IPS-18c (cell line): ENCODE measurements at regions not wholly inside any gene's neighbourhood (a gene's known extent, or its start where the extent isn't known, plus 50 kb on each side); places are given as distances from the start of the nearest gene placed in this dataset.
"Not testable (repeated sequence)": the region's sequence is repeated elsewhere in the genome, so short reads cannot be mapped to it uniquely, and the experiment has no call there.

Experiments
- H3K4me3 ChIP-seq: 2 replicates; pipeline ENCODE4 v1.7.0; 2013; ENCODE audit warnings: low read depth, mild to moderate bottlenecking, low read length, moderate library complexity; ENCODE audit not compliant: insufficient read depth
- H3K9me3 ChIP-seq: one replicate; pipeline ENCODE4 v1.6.1; 2013; ENCODE audit warnings: mild to moderate bottlenecking, low read length, moderate library complexity; ENCODE audit not compliant: control insufficient read depth, insufficient read depth

DNA sequence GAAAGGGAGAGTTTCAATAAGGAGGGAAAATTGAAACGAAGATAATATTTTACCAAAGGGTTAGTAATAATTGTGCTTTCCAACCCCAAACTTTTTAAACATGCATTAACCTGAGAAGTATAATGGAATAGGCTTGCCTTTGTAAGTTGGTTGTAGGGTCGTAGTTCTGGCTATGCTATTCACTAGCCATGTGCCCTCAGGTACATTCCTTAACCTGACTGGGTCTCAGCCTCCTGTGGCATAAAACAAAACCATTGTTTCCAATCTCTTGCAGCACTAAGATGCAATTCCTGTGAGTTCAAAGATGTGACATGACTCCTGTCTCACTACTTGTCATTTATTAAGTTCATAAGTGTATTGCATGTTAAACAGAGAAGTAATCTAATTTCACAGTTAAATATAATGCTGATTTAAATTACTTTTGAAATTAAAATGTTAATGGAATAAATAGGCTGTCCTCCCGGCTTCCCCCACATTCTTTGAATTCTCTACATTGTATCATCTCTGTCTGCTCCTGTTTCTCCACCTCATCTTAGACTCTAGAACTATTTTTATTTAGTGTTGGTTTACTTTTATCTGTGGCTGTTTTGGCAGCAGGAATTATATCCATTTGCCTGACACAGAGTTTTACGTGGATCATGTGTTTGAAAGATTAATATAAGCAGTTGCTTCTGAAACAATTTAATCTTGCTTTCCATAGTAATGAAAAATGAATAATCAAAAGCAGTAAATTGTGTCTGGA is 216.3 kb downstream of the FAT3 start:
- H3K9me3 ChIP-seq, result no peaks in the 10 kb centered on the region
- no peak overlapping the region for H3K4me3 ChIP-seq

DNA sequence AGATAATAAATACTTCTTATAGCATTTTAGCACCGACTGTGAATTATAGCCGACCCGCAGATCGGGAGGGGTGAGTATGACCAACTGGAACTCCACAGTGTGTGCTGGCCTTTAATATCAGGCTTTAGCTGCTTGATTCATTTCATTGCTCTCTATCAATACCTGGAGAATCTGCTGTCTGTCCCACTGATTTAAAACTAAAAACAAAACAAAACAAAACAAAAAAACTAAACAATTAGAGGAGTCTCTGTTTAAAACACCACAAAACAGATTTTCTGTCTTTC is 216.8 kb downstream of the FAT3 start:
- no peak overlapping the region for H3K4me3 ChIP-seq
- no peaks in the 10 kb centered on the region for H3K9me3 ChIP-seq

DNA sequence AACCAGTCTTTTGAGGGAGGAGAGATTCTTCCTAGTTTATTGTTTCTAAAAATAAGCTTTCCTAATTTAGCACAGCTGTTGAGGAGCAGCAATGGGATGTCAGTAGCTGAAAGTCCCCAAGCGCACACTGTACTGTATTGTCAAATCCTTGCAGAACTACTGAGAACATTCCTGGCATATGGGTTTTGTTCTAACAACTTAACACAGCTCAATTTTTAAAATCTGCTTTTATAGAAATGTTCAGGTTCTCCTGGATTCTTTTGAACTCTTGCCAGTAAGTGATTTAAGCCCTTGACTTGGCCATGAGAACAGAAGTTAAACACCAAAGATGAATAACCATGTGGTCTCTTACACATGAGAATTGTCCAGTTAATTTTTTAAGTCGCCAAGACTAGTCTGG is 218.6 kb downstream of the FAT3 start:
- H3K9me3 ChIP-seq, result no peaks in the 10 kb centered on the region
- no peak overlapping the region for H3K4me3 ChIP-seq

DNA sequence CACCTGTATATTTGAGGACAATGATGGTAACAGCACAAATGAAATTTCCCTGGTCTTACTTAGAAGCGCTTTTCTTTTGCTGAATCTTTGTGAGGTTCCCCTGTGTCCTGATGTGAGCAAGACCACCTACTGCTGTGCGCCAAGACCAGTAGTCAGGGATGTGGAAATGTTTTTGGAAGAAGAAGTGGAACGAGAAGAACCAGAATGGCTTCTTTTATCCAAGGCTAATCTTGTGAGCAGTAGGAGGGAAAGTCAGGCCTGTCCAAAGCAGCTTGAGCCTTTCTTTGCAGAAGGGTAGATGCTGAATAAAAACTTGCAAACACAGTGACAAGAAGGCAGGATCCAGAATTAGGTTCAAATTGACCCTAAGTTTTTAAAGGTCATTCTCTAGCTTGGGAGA is 223.0 kb downstream of the FAT3 start:
- H3K4me3 ChIP-seq, result no peak overlapping the region
- no peaks in the 10 kb centered on the region for H3K9me3 ChIP-seq

DNA sequence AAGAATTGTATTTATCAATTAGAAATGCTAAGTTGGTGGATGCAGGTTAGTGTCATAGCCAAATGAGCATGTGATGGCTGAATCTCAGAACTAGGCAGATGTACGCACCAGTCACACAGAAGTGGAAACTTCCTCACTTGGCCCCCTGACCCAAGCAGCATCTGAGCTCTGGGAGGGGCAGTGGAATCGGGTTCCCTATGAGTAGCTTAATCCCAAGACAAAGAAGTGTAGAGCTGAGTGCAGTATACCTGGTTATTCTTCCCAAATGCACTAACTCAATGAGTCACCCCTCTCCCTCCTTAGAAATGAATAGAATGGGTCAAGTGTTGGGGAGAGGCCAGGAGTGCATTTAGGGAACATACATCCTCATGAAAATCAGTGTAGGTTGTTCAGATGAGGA is 224.6 kb downstream of the FAT3 start:
- no peak overlapping the region for H3K4me3 ChIP-seq
- no peaks in the 10 kb centered on the region for H3K9me3 ChIP-seq

DNA sequence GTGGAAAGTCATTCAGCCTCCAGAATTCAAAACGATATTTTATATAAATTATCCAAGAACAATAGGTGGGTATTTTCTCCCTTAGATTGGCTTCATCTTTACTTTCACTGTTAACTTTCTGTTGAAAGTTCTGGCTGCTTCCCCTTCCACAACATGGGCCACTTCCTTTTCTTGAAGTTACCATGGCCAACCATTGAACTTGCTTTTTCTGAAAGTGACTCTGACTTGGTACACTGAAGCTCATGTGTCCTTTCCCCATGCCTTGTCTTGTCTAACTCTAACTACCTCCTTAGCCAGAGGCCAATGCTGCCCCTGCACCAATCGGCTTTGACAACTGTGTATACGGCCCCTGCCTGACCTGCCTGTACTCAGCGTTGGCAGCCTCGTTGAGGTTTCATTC is 225.2 kb downstream of the FAT3 start:
- H3K4me3 ChIP-seq, result no peak overlapping the region
- H3K9me3 ChIP-seq, result no peaks in the 10 kb centered on the region

DNA sequence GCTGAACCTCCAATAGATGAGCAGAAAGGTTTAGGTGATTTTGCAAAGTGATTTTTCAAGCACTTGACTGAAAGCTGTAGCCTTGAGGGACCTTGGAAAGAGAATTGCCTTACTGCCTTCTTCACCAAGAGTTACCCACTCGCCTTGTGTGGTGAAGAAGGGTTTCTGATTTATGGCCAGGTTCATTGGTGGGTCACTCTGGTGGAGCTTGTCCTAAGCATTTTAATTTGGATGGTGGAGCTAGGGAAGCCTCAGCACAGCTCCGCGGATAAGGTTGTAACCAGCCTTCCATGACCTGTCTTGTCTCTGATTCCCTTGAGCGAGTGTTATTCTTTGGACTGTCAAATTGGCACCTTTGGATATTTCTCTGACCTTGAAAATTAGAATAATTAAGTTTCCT is 226.4 kb downstream of the FAT3 start:
- no peaks in the 10 kb centered on the region for H3K9me3 ChIP-seq

DNA sequence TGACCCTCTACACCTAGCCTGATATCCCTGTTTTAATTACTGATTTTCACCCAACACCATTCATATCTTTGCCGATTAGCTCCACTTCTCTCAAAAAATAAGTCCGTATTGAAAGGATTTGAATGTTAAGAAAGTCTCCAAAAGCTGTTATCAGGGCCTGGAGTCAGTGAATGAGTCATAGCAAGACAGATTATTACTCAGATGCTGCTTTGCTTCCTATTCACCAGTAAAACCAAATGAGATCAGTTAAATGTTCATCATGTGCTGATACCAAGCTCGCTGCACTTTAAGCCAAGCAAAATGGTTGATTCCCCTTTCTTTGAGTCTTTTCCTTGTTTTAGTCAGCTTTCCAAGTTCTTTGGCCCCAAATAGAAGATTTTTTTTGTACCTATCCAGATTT is 228.4 kb downstream of the FAT3 start:
- Histone ChIP-seq H3K4me3 (no peak overlapping the region), H3K9me3 (no peaks in the 10 kb centered on the region)

More for the DNA sequence above, 226.4 kb downstream of the FAT3 start:
- H3K4me3 ChIP-seq, result no peak overlapping the region

DNA sequence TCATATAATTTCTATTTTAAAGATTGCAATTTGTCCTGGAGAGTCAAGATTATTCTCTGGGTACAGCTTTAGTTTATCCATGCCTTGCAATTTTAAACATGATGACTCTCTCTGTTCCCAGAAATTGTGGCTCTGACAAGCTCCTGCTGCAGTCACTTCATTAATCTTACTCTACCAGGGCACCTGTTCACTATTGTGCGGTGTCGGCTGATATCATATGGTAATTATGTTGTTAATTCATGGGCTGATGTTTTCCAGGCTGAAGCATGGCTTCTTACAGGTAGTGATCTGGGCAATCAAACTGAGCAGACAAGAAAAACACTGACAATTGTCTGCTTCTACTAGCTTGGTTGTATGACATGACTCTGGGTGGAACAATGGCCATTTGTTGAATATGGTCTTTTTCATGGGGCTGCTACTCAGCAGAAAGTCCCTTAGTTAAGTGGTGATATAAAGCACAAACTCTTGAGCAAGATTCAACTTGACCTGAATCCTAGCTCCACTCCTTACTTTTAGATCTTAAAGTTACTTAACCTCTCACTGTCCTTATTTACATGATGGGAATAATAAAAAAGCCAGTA is 230.7 kb downstream of the FAT3 start:
- H3K9me3 ChIP-seq, result no peaks in the 10 kb centered on the region
- no peak overlapping the region for H3K4me3 ChIP-seq

DNA sequence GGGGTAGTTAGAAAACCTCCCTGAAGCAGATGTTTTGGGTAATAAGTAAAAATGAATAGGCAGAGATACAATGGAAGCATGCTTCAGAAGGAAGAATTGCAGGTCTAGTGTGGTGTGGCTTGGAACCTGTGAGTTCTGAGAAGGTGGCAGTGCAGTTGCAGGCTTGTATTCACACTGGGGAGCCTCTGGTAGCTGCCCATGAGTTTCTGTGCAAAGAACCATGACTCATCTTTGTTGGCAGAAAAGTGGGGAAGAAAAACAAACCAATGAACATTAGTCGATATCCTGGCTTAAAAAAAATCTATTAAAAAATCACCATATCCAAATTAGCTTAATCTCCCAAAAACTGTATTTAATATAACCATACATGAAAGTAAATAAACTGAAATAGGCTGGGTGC is 232.6 kb downstream of the FAT3 start:
- Histone ChIP-seq H3K4me3 (no peak overlapping the region), H3K9me3 (no peaks in the 10 kb centered on the region)

DNA sequence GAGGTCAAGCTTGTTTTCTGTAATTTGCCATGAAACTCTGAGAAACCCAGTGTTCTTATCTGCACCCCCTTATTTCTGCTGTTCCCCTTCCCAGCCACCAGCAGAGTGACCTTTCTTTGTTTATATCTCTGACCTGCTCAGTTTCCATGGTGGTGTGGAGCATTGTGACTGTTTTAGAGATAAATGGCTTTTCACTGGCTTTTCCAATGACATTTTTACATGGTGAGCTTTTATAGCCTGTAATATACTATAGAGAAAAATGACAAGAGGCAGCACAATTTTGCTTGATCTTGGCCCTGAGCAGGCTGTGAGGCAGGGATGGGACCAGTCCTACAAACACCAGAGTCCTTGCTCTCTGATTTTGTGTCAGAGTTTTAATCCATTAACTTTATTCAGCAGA is 233.9 kb downstream of the FAT3 start:
- no peaks in the 10 kb centered on the region for H3K9me3 ChIP-seq

DNA sequence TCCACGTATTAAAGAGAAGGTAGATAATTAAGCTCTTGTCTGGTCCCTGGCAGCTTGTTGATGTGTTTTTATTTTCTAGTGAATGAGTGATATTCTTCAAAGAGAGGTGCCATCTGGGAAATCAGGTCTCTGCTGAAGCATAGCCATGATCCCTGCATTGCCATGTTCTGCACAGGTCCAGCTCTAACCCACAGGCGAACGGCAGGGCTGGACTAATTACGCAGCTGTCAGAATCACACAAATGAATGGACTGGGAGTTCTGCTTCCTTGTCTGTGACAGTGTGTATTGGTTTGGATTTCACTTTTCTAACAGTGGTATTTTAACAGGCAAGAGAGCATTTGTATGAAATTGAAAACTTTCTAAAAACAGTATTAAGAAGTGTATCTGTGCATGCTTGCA is 235.6 kb downstream of the FAT3 start:
- H3K4me3 ChIP-seq, result no peak overlapping the region
- H3K9me3 ChIP-seq, result no peaks in the 10 kb centered on the region

More for the DNA sequence above, 233.9 kb downstream of the FAT3 start:
- H3K4me3 ChIP-seq, result no peak overlapping the region

DNA sequence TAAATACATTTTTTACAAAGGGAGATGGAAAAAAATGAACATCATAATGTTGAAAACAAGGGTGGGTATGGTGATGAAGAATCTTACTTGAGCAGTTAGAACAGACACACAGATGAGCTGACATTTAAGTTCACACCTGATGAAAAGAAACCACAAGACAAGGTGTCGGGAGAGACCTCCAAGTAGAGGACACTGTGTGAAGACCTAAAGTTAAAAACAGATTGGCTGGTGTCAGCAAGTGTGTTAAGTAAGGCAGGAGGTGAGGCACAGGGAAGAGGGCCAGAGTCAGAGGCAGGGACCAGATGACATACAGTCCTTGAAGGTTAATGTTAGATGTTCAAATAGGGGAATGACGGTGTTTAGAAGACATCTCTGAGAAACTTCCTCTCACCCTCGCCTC is 236.8 kb downstream of the FAT3 start:
- Histone ChIP-seq H3K9me3 (no peaks in the 10 kb centered on the region), H3K4me3 (no peak overlapping the region)

DNA sequence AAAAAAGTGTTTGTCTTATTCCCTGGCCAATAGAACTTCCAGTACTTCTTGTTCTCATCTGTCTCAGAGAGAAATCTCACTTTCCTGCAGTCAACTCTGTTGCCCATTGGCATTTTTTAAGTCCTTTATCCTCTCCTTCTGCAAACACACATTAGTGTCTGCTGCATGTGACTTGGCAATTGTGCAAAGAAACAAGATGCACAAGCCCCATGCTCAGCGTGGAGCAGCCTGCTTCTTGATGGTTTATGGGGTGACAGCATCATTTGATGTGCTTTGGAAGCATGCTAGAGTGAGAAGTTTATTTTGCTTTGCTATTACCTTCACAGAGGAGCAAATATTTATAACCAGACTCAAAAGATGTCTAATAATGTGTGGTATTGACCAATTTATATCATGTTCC is 238.2 kb downstream of the FAT3 start:
- no peaks in the 10 kb centered on the region for H3K9me3 ChIP-seq
- H3K4me3 ChIP-seq, result no peak overlapping the region

DNA sequence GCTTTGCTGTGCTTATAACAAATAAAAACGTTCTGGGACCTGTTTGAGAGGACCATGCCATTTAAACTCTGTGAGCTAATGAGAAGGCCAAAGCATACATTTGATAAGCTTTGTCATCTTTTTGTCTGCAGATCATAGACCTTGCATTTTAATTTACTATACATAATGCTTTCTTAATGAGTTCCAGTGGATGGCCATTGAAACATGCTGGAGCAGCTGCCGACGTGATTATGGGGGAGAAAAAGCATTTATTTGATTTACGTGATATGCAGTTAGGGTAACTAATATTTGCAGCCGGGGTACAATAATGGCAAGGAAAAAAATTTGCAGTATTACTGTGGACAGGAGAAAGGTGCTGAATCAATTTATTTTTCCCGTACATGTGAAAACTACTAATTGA is 240.2 kb downstream of the FAT3 start:
- no peak overlapping the region for H3K4me3 ChIP-seq
- H3K9me3 ChIP-seq, result no peaks in the 10 kb centered on the region

DNA sequence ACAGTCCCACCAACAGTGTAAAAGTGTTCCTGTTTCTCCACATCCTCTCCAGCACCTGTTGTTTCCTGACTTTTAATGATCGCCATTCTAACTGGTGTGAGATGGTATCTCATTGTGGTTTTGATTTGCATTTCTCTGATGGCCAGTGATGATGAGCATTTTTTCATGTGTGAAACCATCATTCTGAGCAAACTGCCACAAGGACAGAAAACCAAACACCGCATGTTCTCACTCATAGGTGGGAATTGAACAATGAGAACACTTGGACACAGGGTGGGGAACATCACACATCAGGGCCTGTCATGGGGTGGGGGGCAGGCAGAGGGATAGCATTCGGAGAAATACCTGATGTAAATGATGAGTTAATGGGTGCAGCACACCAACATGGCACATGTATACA is 240.8 kb downstream of the FAT3 start:
- H3K4me3 ChIP-seq, H3K9me3 ChIP-seq: not testable (repeated sequence)

DNA sequence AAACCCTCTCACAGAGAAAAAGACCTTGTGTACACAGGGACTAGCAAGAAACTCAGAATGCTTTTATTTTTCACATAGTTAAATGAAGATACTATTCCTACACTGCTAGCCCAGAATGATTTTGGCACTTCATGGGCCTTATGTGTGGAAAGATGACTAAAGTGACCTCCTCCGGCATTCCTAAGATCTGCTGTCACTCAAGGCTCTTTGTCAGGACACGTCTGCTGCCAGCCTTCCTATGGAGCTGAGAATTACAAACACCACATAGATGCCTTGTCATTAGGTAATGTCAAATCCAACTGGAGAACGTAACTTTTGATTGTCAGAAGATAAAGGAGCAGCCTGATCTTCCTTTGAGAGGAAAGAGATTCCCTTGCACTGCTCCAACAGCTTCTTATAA is 249.1 kb downstream of the FAT3 start:
- no peak overlapping the region for H3K4me3 ChIP-seq
- H3K9me3 ChIP-seq, result no peaks in the 10 kb centered on the region

DNA sequence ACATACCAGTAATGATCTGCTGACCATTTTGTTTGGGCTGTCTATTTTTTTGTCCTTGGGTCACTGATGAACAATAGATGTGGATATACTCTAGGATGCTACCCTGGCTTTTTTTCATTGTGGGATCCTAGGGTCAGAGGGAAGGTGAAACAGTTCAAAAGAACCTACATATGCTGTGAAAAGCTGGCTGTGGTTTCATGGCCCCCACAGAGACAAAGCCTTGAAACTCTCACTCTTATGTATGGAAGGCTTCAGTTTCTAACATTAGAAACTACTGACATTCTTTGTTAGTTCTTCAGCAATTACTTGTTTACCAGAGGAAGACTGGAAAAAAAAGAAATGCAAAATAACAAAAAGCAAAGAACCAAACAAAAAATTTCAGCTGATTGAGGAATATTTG is 250.7 kb downstream of the FAT3 start:
- no peak overlapping the region for H3K4me3 ChIP-seq
- H3K9me3 ChIP-seq, result no peaks in the 10 kb centered on the region

DNA sequence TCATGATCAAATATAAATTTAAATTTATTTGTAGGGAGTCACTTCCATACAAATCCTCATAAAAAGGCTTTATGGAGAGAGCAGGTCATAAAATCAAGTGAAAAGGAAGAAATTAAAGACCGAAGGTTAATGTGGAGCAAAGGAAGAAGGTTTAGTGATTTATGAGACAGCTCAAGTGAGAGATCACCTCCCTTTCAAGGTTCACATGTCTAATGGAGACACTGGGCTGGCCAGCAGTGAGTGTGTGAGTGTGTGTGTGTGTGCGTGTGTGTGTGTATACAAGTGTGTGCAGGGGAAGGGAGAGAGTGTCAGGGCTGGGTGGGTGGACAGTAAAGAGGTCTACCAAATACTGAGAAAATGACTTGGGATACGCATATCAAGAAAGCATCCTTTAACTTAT is 251.2 kb downstream of the FAT3 start:
- H3K4me3 ChIP-seq, result no peak overlapping the region
- no peaks in the 10 kb centered on the region for H3K9me3 ChIP-seq
